Neural crest cell (in vitro differentiated cells): ENCODE measurements at regions not wholly inside any gene's neighbourhood (a gene's known extent, or its start where the extent isn't known, plus 50 kb on each side); places are given as distances from the start of the nearest gene placed in this dataset.

Source experiments
- DNase-seq: peaks from one replicate; pipeline ENCODE4 v3.0.0; 2021; ENCODE audit warnings: low read depth, mixed read lengths, low spot score
- H3K27ac Mint-ChIP-seq: one replicate; pipeline ENCODE4 v1.8.0; 2021; ENCODE audit warnings: mild to moderate bottlenecking, mixed read lengths; ENCODE audit not compliant: unreplicated experiment
- H3K27me3 Mint-ChIP-seq: 2 replicates; pipeline ENCODE4 v1.8.0; 2021; ENCODE audit warnings: low read depth, mild to moderate bottlenecking, mixed read lengths
- H3K36me3 Mint-ChIP-seq: 2 replicates; pipeline ENCODE4 v1.8.0; 2021; ENCODE audit warnings: low read depth, mild to moderate bottlenecking, mixed read lengths
- H3K4me1 Mint-ChIP-seq: 2 replicates; pipeline ENCODE4 v1.8.0; 2021; ENCODE audit warnings: mixed read lengths
- H3K4me3 Mint-ChIP-seq: one replicate; pipeline ENCODE4 v1.8.0; 2021; ENCODE audit warnings: mild to moderate bottlenecking, mixed read lengths
- H3K9me3 Mint-ChIP-seq: 2 replicates; pipeline ENCODE4 v1.8.0; 2021; ENCODE audit warnings: mixed read lengths
- TF ChIP-seq, protein P1 (sequence below): fragments of 200-600 bp; sonication (generic); conservative IDR thresholded peaks from 2 replicates; pipeline ENCODE4 v1.5.0; 2021; ENCODE audit warnings: antibody characterized with exemption, mild to moderate bottlenecking

DNA sequence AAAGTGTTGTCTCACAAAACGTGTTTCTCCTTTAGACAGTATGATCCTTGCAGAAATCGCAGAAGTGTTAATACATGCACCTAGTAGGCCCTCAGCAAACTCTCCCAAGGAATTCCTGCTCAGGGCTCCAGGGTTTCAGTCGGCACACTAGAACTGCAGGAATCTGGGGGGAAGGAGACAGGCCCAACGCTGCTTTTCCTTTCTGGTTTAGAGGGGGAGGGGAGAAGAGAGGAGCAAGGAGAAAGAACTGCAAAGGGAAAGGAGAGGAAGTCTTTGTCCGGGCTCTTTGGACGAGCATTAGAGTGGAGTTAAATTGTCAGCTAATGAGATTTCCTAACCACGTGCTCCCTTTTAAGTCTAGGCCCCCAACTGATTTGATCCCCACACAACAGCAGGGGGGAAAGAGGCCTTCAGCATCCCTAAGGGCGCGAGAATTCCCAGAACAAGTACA, 103.7 kb upstream of the SOD1 start:
- Mint-ChIP-seq H3K4me3 (peak overlapping the region; percentile 86), H3K4me1 (peaks cover 61% of the 10 kb centered on the region), H3K9me3 (no peaks in the 10 kb centered on the region), H3K27ac (peak overlapping the region; percentile 95), H3K27me3 (no peaks in the 10 kb centered on the region), H3K36me3 (no peaks in the 10 kb centered on the region)
- TF ChIP-seq, protein P1, sequence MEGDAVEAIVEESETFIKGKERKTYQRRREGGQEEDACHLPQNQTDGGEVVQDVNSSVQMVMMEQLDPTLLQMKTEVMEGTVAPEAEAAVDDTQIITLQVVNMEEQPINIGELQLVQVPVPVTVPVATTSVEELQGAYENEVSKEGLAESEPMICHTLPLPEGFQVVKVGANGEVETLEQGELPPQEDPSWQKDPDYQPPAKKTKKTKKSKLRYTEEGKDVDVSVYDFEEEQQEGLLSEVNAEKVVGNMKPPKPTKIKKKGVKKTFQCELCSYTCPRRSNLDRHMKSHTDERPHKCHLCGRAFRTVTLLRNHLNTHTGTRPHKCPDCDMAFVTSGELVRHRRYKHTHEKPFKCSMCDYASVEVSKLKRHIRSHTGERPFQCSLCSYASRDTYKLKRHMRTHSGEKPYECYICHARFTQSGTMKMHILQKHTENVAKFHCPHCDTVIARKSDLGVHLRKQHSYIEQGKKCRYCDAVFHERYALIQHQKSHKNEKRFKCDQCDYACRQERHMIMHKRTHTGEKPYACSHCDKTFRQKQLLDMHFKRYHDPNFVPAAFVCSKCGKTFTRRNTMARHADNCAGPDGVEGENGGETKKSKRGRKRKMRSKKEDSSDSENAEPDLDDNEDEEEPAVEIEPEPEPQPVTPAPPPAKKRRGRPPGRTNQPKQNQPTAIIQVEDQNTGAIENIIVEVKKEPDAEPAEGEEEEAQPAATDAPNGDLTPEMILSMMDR, result no peak
- no peak for DNase-seq

DNA sequence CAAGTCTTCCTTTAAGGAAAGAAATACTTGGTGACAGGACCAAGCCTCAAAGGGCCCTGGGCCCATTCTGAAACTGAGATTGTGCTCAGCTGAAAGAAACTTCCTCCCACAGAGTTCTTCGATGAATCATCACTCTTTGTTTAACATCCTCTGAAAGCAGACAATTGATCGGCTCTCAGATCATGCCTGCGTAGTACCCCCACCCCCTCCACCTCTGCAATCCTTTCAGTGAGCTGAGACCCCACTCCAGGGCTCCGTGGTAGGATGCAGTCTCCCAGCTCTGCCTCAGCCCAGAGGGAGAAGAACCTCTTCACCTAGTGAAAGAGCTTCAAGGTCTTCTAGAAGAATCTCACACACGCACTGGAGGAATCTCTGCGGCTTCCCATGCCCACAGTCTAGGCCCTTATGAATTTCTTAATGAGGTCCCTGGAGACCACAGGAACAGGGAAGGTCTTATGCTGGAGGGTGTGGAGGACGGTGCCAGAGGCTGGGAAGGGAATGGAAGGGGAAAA, 104.9 kb upstream of the SOD1 start:
- no peaks in the 10 kb centered on the region for H3K9me3 Mint-ChIP-seq
- DNase-seq, result peak; percentile 22
- peak overlapping the region; percentile 97 for H3K27ac Mint-ChIP-seq
- TF ChIP-seq, protein P1, result no peak
- peak overlapping the region; percentile 86 for H3K4me3 Mint-ChIP-seq
- H3K27me3 Mint-ChIP-seq, result no peaks in the 10 kb centered on the region
- H3K4me1 Mint-ChIP-seq, result peaks cover 54% of the 10 kb centered on the region
- H3K36me3 Mint-ChIP-seq, result peaks cover 5% of the 10 kb centered on the region

DNA sequence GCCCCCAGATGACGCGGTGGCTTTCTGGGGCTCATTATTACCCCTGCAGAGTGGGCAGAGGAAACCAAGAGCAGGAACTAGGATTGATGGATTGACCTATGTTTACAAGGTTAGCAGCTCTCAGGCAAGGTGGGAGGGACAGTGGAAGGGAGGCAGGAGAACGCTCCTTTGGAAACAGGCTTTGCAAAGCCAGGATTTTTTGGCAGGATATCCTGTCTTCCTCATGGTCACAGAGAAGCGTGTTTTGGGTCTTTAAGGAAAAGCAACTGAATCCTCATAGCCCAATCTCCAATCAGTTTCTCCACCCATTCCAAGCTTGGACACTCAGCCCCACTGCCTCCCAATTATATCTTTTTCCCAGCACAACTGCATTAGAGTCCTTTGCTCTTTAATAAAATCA, 105.6 kb upstream of the SOD1 start:
- Mint-ChIP-seq H3K4me1 (peaks cover 52% of the 10 kb centered on the region), H3K9me3 (no peaks in the 10 kb centered on the region), H3K36me3 (peaks cover 5% of the 10 kb centered on the region), H3K27ac (peak overlapping the region; percentile 97), H3K4me3 (peak overlapping the region; percentile 86), H3K27me3 (no peaks in the 10 kb centered on the region)
- no peak for DNase-seq
- TF ChIP-seq, protein P1, result no peak

GRCh38 chr21:31553461-31553860, 106.0 kb upstream of the SOD1 start:
- Mint-ChIP-seq H3K27ac (peak overlapping the region; percentile 77), H3K9me3 (no peaks in the 10 kb centered on the region)
- no peak for DNase-seq

GRCh38 chr21:31552826-31553225, 106.7 kb upstream of the SOD1 start:
- TF ChIP-seq, protein P1, result no peak
- peak overlapping the region; percentile 57 for H3K4me3 Mint-ChIP-seq
- no peaks in the 10 kb centered on the region for H3K9me3 Mint-ChIP-seq
- no peak for DNase-seq
- H3K27me3 Mint-ChIP-seq, result no peaks in the 10 kb centered on the region
- H3K4me1 Mint-ChIP-seq, result peaks cover 57% of the 10 kb centered on the region
- peak overlapping the region; percentile 77 for H3K27ac Mint-ChIP-seq
- H3K36me3 Mint-ChIP-seq, result peaks cover 5% of the 10 kb centered on the region

More at GRCh38 chr21:31553461-31553860, 106.0 kb upstream of the SOD1 start:
- peaks cover 57% of the 10 kb centered on the region for H3K4me1 Mint-ChIP-seq
- TF ChIP-seq, protein P1, result no peak
- H3K36me3 Mint-ChIP-seq, result peaks cover 5% of the 10 kb centered on the region
- H3K4me3 Mint-ChIP-seq, result peak overlapping the region; percentile 86
- H3K27me3 Mint-ChIP-seq, result no peaks in the 10 kb centered on the region
